GM04504 (cell line): ENCODE measurements at regions not wholly inside any gene's neighbourhood (a gene's known extent, or its start where the extent isn't known, plus 50 kb on each side); places are given as distances from the start of the nearest gene placed in this dataset.
A peak's percentile ranks its signal among the peaks of the same experiment; 100 is the strongest.

Source experiments
- DNase-seq: peaks from one replicate; pipeline ENCODE4 v3.0.0-alpha.2; 2012; ENCODE audit warnings: low read depth

DNA sequence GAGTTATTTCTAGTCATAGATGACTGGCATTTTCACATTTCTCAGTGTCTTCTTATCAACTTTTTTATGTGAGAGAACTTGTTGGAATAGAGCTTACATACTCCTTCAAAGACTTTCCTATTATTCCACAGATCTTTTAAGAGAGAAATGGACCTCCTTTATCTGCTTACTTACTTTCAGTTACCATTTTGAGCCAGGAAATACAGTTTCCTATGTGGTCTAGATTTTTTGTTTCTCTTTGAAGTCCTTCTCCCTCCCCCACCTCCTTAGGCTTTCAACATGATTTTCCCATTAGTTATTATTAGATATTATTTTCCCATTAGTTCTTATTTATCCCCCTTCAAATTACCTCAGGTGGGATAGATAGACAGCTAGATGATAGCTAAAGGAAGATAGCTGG, 289.1 kb upstream of the ITGA1 start:
- DNase-seq: no peak

DNA sequence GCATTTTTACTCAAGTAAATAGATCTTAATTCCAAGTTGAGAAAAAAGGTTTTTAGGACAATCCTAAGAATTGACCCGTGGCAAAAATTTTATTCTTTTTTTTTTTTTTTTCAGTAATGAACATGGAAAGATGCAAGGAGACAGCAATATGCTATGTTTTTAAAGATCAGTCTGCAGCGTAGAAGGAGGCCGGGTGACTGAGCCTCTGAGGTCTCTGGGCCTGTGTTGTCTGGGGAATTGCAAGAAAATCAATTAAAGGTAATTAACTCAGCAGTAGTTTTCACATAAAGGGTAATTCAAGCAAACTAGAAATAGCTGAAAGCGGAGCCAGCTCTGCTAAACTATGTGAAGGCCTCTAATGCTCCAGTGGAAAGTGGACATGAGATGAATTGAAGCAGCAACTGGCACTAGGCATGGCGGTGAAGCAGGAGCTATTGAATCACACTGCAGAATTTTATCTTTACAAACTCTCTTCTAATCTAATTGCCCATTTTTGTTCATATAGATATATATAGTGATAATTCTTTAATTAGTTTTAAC, 285.2 kb upstream of the ITGA1 start:
- no peak for DNase-seq

DNA sequence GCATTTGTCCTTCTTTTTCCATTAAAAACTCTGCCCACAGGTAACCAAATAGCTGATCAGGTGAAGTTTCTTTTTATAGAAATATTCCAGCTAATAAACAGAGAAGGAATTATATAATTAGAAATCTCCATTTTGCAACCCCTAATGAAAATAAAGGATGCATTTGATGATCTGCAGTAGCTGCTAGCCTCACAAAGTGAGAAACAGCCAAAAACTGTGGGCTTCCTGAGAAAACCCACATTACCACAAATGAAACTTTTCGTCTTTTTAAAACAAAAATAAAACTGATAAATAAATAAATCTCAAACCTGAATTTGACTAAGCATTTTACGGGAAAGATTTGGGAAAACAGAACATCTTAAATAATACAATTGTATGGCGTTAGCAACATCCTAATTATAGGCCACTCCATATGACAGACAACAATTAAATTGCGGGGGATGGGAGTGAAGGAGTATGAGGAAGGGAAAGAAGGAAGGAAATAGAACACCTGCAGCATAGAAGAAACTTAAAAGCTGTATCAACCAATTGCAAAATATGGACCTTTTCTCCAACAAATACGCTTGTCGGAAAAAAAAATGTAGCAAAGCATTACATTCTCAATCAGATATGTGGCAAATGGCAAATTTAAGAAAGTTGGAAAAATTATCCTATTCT, 283.0 kb upstream of the ITGA1 start:
- DNase-seq: no peak

DNA sequence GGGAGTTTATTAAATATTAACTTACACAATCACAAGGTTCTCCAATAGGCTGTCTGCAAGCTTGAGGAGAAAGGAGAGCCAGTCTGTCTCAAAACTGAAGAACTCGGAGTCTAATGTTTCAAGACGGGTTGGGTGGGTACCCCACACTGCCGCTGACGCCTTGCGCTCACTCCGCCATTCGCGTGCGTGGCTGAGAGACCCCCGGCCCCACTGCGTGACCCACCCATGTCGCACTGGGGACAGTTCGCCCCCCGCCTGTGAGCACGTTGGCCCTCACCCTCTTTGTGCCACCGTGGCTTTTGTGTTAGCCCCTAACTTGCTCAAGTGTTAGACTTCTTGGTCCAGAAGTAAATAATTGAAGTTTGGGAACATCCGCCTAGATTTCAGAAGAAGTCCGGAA, 270.0 kb upstream of the ITGA1 start:
- no peak for DNase-seq

DNA sequence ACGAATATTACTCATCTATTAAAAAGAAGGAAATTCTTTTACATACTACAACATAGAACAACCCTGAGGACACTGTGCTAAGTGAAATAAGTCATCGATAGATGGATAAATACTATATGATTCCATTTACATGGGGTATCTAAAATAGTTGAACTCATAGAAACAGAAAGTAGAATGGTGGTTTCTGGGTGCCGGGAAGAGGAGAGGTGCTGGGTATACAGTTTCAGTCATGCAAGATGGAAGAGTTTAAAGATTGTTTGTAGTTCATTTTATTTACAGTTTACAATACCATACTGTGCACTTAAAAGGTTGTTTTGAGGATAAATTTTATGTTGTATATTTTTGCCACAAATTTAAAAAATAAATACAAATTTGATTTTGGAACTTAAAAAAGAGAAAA, 267.5 kb upstream of the ITGA1 start:
- DNase-seq: no peak

DNA sequence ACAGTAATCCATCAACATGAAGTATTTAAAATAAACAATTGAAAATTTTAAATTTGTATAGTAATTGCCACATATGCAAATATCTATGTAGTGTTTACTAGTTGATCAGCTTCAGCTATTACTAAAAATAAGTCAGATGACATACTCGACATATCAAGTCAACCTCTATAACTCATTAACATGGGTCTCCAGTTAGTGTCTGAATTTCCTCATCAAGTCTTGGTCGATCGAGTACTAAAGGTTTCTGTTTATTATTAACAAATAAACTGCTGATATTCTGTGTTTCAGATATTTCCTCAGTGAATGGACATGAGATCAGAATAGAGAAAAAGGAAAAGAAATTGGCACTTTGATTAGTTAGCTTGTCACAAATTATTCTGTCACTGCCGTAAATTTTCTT, 266.5 kb upstream of the ITGA1 start:
- DNase-seq: no peak

DNA sequence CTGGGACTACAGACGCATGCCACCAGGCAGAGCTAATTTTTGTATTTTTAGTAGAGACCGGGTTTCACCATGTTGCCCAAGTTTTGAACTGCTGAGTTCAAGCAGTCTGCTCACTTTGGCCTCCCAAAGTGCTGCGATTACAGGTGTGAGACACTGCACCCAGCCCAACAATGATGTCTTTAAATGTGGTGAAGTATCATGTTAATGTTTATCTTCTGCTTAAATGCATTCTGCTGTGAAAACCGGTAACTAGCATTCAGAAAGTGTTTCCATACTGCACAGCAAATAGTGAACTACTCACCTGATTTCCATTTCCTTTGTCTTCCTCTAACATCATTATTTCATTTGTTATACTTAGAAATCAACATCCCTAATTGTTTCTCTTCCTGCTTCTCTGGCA, 264.0 kb upstream of the ITGA1 start:
- no peak for DNase-seq

DNA sequence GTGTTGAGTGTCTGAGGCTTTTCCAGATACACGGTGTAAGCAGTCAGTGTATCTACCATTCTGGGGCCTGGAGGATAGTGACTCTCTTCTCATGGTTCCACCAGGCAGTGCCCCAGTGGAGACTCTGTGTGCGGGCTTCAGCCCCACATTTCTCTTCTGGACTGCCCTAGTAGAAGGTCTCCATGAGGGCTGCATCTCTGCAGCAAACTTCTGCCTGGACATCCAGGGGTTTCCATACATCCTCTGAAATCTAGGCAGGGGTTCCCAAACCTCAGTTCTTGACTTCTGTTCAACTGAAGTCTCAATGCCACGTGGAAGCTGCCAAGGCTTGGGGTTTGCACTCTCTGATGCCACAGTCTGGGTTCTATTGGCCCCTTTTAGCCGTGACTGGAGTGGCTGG, 256.6 kb upstream of the ITGA1 start:
- DNase-seq: no peak

DNA sequence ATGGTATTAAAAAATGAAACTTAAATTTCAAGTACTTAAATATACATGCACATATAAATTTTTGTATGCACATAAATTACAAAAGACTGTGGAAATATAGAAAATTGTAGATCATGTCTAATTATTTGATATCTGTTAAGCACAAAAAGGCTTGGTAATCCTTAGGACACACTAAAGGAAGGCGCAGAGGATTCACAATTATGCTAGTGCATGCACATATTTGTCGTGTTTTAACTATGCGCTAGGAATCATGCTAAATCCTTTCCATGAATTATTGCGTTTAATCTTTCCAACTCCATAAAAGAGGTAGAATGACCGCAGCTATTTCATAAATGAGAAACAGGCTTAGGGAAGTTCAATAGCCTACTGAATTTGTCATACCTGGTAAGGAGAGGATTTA, 244.1 kb upstream of the ITGA1 start:
- no peak for DNase-seq

DNA sequence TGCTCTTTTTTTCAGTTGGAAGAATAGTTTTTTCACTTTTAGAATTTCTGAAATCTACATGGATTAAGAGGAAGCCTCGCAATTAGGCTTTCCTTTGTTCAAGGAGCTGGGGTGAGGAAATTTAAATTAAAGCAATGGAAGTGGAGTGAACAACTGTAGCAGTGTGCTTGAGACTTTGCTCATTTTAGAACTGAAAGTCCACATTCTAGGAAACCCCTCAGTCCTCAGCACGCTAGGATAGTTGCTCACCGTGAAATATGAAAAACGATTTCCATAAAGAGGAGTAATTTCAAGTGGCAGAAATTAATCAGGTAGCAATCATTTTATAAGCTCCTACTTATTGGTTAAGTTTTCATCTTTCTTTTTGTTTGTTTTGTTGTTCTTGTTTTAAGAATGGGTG, 243.0 kb upstream of the ITGA1 start:
- DNase-seq: no peak

DNA sequence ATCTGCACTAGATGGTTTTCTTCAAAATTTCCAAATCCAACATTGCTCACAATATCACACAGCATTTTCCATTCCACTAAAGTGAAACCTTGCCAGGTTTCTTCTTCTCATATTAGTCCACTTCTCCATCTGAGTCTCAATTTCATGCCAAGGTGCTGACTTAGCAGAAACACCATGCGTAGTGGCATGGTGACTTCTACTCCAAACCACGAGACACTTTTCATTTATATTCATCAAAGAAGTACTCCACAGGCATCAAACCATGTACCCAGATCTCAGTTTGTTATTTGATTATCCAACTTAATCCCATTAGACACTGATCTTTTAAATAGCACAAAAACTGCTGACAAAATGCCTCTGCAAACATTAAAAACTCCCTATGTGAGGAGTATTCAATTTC, 233.4 kb upstream of the ITGA1 start:
- DNase-seq: no peak

DNA sequence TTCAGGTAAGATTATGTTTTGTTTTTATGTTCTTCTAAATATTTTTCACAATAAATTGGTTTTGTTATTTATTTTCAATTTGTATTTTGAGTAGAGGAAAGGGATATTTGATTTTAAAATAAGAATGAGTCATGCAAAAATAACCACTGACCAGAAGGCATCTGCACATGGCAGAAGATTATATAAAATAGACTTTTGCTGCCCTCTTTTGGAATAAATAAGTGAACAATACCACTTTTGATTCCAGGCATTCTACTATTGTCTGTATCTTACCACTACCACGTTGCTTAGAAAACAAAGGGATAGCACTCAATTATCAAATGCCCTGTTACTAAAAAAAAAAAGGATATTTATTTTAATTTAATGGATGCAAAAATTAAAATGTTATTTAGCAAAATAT, 227.3 kb upstream of the ITGA1 start:
- no peak for DNase-seq

DNA sequence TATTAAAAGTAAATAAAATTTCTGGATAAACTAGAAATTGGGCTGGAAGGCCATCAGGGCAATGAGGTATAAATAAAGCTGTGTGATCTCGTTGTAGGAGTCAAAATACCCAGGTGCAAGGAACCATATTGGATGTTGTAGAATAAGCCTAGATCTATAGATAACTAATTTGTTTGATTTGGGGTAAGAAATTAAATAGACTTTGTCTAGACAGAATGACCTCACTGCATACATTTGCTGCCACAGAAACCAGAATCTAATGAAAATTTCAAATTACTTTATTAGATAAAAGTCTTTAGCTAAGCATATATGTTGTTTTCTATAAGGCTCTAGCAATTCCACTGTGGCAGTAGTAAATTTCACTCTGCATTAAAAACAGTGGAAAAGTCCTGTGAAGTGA, 225.2 kb upstream of the ITGA1 start:
- no peak for DNase-seq

DNA sequence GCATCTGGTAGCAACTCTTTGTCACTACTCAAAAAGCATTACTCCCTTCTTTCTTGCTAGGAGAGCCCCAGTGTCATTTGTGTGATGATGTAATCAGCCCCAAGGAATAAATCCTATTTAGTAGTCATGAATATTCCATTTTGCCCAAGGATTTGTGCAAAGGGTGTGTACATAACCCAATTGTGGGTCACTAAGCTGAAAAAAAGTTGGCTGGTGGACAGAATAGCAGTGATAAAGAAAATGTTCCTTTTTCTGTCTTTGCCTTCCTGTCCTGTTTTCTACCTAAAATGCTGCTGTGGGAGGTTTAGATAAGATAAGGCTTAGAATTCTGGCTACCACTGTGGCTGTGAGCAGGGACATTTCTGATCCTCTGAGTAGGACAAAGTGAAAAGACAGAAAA, 223.1 kb upstream of the ITGA1 start:
- no peak for DNase-seq

DNA sequence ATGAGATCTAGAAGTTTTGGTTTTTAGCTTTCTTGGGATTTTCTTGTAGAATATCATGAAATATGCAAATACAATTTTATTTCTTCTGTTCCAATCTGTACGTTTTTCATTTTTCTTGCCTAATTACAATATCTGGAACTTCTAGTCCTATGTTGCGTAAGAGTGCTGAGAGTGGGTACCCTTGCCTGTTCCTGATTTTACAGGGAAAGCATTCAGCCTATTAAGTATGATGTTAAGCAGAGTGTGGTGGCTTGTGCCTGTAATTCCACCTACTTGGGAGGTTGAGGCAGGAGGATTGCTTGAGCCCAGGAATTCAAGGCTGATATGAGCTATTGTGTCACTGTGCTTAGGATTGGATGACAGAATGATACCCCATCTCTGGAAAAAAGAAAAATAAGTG, 210.2 kb upstream of the ITGA1 start:
- DNase-seq: no peak

DNA sequence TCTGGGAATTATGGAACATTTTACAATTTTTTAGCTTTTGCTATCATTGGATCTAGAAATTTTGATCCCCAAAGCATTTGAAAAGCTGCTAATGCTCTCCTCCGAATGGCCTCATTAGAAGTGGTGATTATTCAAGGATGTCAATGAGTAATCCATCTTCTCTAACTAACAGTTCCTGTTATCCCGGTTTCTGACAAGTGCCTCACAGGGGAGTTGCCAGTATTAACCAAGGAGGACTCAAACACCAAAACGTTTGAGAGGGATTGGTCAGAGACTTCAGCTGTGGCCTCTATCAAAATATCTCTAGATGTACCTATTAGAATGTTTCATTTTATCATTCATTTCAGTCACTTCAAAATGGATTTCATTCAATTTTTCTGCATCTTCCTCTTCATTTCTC, 208.3 kb upstream of the ITGA1 start:
- DNase-seq: no peak

DNA sequence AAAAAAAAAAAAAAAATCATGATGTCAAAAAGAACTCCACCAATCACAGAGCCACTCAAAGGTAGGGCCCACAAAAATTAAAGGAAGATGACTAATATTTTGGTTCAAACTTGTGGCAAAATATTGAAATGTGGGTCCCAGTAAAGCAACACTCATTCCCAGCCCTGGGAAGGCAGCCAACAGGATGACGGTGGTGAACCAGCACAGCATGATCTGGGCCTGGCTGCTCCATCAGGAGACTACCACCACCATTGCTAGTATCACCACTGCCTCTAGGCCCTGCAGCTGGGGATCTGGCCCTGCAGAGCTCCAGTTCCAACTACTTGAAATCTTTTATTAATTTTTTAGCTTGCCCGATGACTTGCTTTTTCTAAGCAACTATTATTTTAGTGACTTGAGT, 206.8 kb upstream of the ITGA1 start:
- peak; percentile 8 for DNase-seq

DNA sequence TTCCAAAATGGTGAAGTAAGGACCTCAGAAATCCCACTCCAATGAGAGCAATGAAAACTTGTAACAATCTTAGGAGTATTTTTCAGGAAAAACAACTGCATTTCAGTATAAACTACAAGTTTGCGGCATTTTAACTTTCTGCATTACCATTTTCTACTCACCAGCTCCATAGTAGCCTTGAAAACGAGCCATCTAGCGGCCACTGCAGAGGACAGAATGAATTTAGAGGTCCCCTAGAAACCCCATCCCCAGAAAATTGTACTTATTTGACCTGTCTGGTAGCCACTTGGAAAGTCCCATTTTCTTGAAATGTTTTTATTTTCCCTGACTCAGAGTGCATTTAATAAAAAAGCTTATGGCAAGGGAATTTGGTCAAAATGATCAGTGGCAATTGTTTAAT, 205.4 kb upstream of the ITGA1 start:
- DNase-seq: no peak

DNA sequence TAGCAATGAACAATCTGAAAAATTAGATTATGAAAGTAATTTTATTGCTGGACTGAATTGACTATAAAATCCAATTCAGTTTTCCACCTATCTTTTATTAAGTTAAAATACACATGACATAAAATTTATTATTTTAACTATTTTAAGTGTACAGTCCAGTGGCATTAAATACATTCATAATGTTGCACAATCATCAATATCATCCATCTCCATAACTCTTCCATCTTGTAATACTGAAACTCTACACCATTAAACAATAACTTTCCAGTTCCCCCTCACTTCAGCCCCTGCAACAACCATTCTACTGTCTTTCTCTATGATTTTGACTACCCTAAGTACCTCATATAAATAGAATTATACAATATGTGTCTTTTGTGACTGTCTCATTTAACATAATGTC, 200.6 kb upstream of the ITGA1 start:
- DNase-seq: no peak

DNA sequence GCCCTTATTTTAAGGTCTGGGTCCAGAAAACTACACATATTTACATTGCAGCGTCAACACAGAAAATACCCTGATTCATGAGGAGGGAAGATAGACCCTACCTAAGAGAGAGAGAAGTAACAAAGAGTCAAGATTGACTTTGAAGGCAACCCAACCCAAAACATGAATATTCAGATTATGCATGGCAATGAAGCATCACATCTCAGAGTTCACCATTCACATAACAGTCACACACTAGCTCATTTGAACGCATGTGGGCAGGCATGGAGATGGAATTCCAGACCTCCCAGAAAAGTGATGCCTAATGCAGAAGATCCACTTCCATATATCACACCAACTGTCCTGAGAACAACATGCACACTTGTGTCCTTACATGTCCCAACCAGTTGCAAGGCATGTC, 190.1 kb upstream of the ITGA1 start:
- no peak for DNase-seq

DNA sequence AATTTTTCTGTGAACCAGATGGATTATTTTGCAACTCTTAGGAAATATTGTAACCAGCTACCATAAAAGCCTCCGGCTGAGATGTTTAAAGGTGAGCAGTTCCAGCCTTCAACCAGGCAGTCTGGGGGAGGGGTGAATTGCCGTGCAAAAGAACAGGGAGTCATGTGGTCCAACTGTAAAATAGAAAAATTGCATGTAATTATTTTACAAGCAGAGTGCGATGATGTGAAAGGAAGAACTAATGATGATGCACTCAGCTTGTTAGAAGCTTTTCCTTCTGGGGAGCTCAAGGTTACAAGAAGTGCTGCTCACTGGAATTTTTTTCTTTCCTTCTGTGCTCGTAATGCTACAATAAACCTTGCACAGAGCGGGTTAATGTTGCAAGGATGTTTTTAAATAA, 188.7 kb upstream of the ITGA1 start:
- DNase-seq: no peak

DNA sequence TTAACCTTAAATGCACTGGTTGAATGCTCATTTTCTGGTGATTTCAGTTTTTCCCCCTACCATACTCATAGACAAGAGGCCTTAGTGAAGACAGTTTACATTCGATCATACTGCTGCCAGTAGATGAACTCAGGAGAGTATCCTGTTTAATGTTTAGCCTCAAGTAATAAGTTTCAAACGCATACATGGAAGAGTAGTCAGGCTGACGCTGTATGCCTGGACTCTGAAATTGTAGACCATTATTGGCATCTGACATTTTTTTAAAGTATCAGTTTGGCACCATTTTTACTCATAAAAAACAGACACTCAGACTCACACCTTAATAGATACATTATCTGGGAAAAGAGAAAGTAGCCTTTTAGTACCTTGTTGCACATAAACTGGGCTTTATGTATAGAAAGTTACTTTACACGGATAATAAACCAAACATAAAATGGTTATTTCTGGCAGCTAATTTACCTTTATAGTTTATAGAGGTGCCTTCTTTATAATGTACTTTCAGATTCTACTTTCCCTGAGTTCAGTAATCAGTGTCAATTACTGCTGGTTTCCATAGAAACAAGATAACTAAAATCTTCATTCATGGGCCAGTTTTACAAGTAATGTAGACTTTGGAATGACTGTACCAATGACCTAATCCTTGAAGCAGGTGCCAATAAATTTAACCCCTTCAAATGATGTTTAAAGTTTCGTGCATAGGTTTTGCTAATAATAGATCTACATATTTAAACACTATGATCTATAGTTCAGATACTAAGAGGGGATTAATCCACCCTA, 183.8 kb upstream of the ITGA1 start:
- DNase-seq: no peak

DNA sequence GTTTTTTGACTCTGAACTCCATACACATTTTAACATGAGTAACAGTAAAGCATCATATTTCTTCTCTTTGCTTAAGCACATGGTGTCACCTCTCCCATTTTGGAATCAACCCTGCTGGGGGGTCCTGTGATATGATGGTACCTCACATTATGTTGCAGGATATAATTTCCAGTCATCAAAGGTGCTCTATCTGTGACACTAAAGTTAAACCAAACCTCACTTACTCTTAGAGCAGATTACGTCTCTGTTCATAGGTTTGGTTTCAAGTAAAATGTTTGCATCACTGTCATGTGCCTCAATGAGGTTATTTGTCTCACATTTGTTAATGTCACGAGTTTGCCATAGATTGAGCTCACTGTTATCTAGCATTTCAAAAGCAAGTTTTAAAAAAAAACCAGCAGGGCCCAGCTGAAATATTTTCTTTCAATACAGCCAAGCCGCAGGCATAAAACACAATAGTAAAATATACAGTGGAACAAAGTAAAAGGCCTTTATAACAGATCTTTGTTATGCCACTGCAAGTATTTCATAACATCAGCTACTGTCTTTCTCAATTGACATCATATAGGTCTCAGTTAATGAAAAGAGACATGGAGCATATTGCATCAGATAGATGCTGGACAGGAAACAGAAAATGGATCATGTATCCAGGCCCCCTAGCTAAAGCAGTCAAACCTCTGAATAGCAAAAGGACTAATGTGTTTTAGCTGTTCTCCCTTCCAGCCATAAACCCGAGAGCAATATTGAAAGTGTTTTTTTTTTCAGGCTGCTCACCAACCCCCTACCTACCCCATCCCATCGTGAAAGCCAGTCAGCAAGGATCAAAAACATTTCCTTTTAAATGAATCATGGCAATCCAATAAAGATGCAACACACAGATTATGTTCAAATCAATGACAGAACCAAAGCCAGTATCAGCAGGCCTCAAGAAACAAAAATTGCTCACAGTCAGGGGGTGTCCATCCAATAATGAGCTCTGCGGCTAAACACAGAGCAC, 182.1 kb upstream of the ITGA1 start:
- DNase-seq: no peak
